Liver (tissue), 8 donors: ENCODE measurements at regions not wholly inside any gene's neighbourhood (a gene's known extent, or its start where the extent isn't known, plus 50 kb on each side); places are given as distances from the start of the nearest gene placed in this dataset.

Experiments
- DNase-seq: peaks from one replicate; pipeline ENCODE4 v3.0.0-alpha.2; 2017; ENCODE audit warnings: low spot score
- H3K27ac ChIP-seq, 2 donors: one replicate each; pipeline ENCODE4 v1.7.0; 2013; ENCODE audit warnings: inconsistent platforms in 2 of 2, low read length in 2 of 2, control low read depth in 1 of 2, low read depth in 1 of 2, mild to moderate bottlenecking in 1 of 2
- H3K27me3 ChIP-seq, 4 donors: one replicate each; pipeline versions ENCODE4 v1.6.1 to v1.7.0; 2013; ENCODE audit warnings: low read length in 3 of 4, inconsistent platforms in 1 of 4, mild to moderate bottlenecking in 1 of 4, moderate library complexity in 1 of 4; ENCODE audit not compliant: control insufficient read depth in 4 of 4, insufficient read depth in 4 of 4
- H3K36me3 ChIP-seq, 4 donors: one replicate each; pipeline versions ENCODE4 v1.6.1 to v1.7.0; 2013; ENCODE audit warnings: low read length in 3 of 4, mild to moderate bottlenecking in 3 of 4, low read depth in 1 of 4, moderate library complexity in 1 of 4; ENCODE audit not compliant: control insufficient read depth in 4 of 4, insufficient read depth in 3 of 4
- H3K4me1 ChIP-seq, 4 donors: one replicate each; pipeline versions ENCODE4 v1.6.1 to v1.7.0; 2013; ENCODE audit warnings: low read length in 3 of 4, mild to moderate bottlenecking in 3 of 4, moderate library complexity in 1 of 4; ENCODE audit not compliant: control insufficient read depth in 4 of 4, insufficient read depth in 4 of 4
- H3K4me3 ChIP-seq, 3 donors: one replicate each; pipeline versions ENCODE4 v1.6.1 to v1.7.0; 2013; ENCODE audit warnings: low read length in 3 of 3, control low read depth in 1 of 3, low read depth in 1 of 3, mild to moderate bottlenecking in 1 of 3
- H3K9ac ChIP-seq, 2 donors: one replicate each; pipeline ENCODE4 v1.7.0; 2013; ENCODE audit warnings: low read length in 2 of 2, mild to moderate bottlenecking in 2 of 2, moderate library complexity in 2 of 2, control low read depth in 1 of 2, low read depth in 1 of 2
- H3K9me3 ChIP-seq, 4 donors: one replicate each; pipeline versions ENCODE4 v1.6.1 to v1.7.0; 2013; ENCODE audit warnings: low read length in 3 of 4; ENCODE audit not compliant: control insufficient read depth in 4 of 4
- ATF3 ChIP-seq: IDR thresholded peaks from 2 replicates; pipeline ENCODE4 v1.6.1; 2016; ENCODE audit warnings: antibody characterized with exemption
- CTCF ChIP-seq: fragments of 150-350 bp; IDR thresholded peaks from 2 replicates; pipeline ENCODE4 v1.5.1; 2017; ENCODE audit warnings: improper control_type of control experiment, low read depth, low read length; ENCODE audit not compliant: missing input control
- EGR1 ChIP-seq, 2 donors: IDR thresholded peaks; 2 replicates each; pipeline ENCODE4 v1.6.1; 2016 to 2018; ENCODE audit warnings: antibody characterized with exemption in 2 of 2, low read depth in 2 of 2
- FOXA1 ChIP-seq: IDR thresholded peaks from 2 replicates; pipeline ENCODE4 v1.6.1; 2016; ENCODE audit warnings: antibody characterized with exemption
- FOXA2 ChIP-seq: IDR thresholded peaks from 2 replicates; pipeline ENCODE4 v1.6.1; 2016; ENCODE audit warnings: antibody characterized with exemption
- GABPA ChIP-seq, 2 donors: IDR thresholded peaks in 1 of 2; conservative IDR thresholded peaks in 1 of 2; 2 replicates each; pipeline ENCODE4 v1.6.1; 2016; ENCODE audit warnings: antibody characterized with exemption in 2 of 2, mild to moderate bottlenecking in 1 of 2, moderate library complexity in 1 of 2
- HNF4A ChIP-seq, 2 donors: conservative IDR thresholded peaks; 2 replicates each; pipeline ENCODE4 v1.6.1; 2016; ENCODE audit warnings: antibody characterized with exemption in 2 of 2, mild to moderate bottlenecking in 2 of 2
- HNF4G ChIP-seq: IDR thresholded peaks from 2 replicates; pipeline ENCODE4 v1.6.1; 2016; ENCODE audit warnings: antibody characterized with exemption
- JUND ChIP-seq, 2 donors: IDR thresholded peaks; 2 replicates each; pipeline ENCODE4 v1.6.1; 2016; ENCODE audit warnings: antibody characterized with exemption in 2 of 2
- MAX ChIP-seq: IDR thresholded peaks from 2 replicates; pipeline ENCODE4 v1.6.1; 2016; ENCODE audit warnings: antibody characterized with exemption
- NR2F2 ChIP-seq: IDR thresholded peaks from 2 replicates; pipeline ENCODE4 v1.6.1; 2016; ENCODE audit warnings: antibody characterized with exemption
- RAD21 ChIP-seq, 2 donors: IDR thresholded peaks; 2 replicates each; pipeline ENCODE4 v1.6.1; 2016; ENCODE audit warnings: antibody characterized with exemption in 2 of 2, mild to moderate bottlenecking in 2 of 2
- REST ChIP-seq: IDR thresholded peaks from 2 replicates; pipeline ENCODE4 v1.6.1; 2016; ENCODE audit warnings: antibody characterized with exemption, mild to moderate bottlenecking
- RXRA ChIP-seq, 2 donors: IDR thresholded peaks; 2 replicates each; pipeline ENCODE4 v1.6.1; 2017 to 2018; ENCODE audit warnings: antibody characterized with exemption in 2 of 2, mild to moderate bottlenecking in 1 of 2
- SP1 ChIP-seq: IDR thresholded peaks from 2 replicates; pipeline ENCODE4 v1.6.1; 2018; ENCODE audit warnings: antibody characterized with exemption, mild to moderate bottlenecking
- TAF1 ChIP-seq: conservative IDR thresholded peaks from 2 replicates; pipeline ENCODE4 v1.6.1; 2016; ENCODE audit warnings: antibody characterized with exemption, mild to moderate bottlenecking
- YY1 ChIP-seq: IDR thresholded peaks from 2 replicates; pipeline ENCODE4 v1.6.1; 2016; ENCODE audit warnings: antibody characterized with exemption, mild to moderate bottlenecking
- ZBTB33 ChIP-seq: IDR thresholded peaks from 2 replicates; pipeline ENCODE4 v1.6.1; 2016; ENCODE audit warnings: antibody characterized with exemption
- WGBS: extraction: QIAGEN DNeasy Blood & Tissue Kit; methylation state at CpG from one replicate; pipeline ENCODE4 v1.1.7; 2013; 5-methylcytosine and 5-hydroxymethylcytosine counted together
- donor health status: healthy.
- donor health status: healthy.
- donor health status: healthy.
- donor health status: healthy.
- donor health status: healthy.

GRCh38 chr2:235257590-235257989 is 236.3 kb upstream of the AGAP1 start:
- H3K4me1 ChIP-seq, result no peaks in the 10 kb centered on the region
- 97% methylated on average over 1 of the region's 1 CpG for WGBS
- H3K27ac ChIP-seq, result no peak overlapping the region
- H3K27me3 ChIP-seq, result no peaks in the 10 kb centered on the region
- H3K4me3 ChIP-seq, result no peak overlapping the region
- H3K36me3 ChIP-seq, result no peaks in the 10 kb centered on the region
- TF ChIP-seq NR2F2 (no peak), RXRA (IDR thresholded peaks at IDR 0.05) (no peak), ATF3 (no peak), FOXA1 (no peak), SP1 (no peak), FOXA2 (no peak), GABPA (IDR thresholded peaks at IDR 0.05 in 1 of 2, conservative IDR thresholded peaks at IDR 0.05 in 1 of 2) (no peak), RAD21 (IDR thresholded peaks at IDR 0.05) (no peak), TAF1 (no peak), MAX (no peak), CTCF (no peak), JUND (IDR thresholded peaks at IDR 0.05) (no peak), HNF4G (no peak), REST (no peak), YY1 (no peak), EGR1 (IDR thresholded peaks at IDR 0.05; ENCODE audit: low read depth in 2 of 2) (no peak), HNF4A (conservative IDR thresholded peaks at IDR 0.05) (no peak), ZBTB33 (no peak)
- H3K9me3 ChIP-seq, result no peaks in the 10 kb centered on the region
- no peak overlapping the region for H3K9ac ChIP-seq
- no peak for DNase-seq

GRCh38 chr2:235262750-235263149 is 231.1 kb upstream of the AGAP1 start:
- TF ChIP-seq EGR1 (IDR thresholded peaks at IDR 0.05; ENCODE audit: low read depth in 2 of 2) (no peak), YY1 (no peak), RAD21 (IDR thresholded peaks at IDR 0.05) (no peak), ZBTB33 (no peak), HNF4G (no peak), JUND (IDR thresholded peaks at IDR 0.05) (no peak), RXRA (IDR thresholded peaks at IDR 0.05) (no peak), TAF1 (no peak), CTCF (no peak), FOXA2 (no peak), FOXA1 (no peak)
- no peak overlapping the region for H3K4me3 ChIP-seq
- WGBS, result 79% methylated on average over 4 of the region's 4 CpGs
- no peaks in the 10 kb centered on the region for H3K36me3 ChIP-seq
- H3K27ac ChIP-seq, result no peak overlapping the region
- no peaks in the 10 kb centered on the region for H3K4me1 ChIP-seq
- DNase-seq, result no peak
- no peaks in the 10 kb centered on the region for H3K9me3 ChIP-seq
- no peaks in the 10 kb centered on the region for H3K27me3 ChIP-seq
- no peak overlapping the region for H3K9ac ChIP-seq
